ENCODE measurements at regions not wholly inside any gene's neighbourhood (a gene's known extent, or its start where the extent isn't known, plus 50 kb on each side); places are given as distances from the start of the nearest gene placed in this dataset.

DNA sequence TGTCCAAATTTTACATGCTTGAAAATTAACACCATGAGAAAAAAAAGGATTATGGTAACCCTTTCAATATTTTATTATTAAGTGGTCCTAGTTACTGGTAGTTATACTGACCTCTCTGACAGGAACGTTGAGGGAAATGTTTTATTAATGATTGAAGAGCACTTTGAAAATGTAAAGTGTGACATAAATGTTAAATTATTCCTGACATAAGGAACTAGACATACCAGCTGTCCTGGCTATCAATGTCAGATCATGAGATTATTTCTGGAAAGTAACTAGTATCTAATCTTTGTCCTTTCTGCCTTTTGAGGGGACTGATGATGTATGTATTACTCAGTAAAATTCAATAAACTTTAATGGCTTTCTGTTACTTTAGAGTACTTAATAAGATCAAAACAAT lies 1538.5 kb upstream of the CDH6 start:
- Mint-ChIP-seq H3K27me3 (no peaks in the 10 kb centered on the region), H3K4me3 (no peak overlapping the region), H3K27ac (no peak overlapping the region), H3K9me3 (peaks cover 17% of the 10 kb centered on the region), H3K36me3 (ENCODE audit: low read depth) (no peaks in the 10 kb centered on the region), H3K4me1 (ENCODE audit: low read depth) (no peaks in the 10 kb centered on the region)
- DNase-seq (no peak), ATAC-seq (no peak)
- ChIA-PET CTCF (no interaction called here), POLR2A (no interaction called here)
- TF ChIP-seq, protein P1, sequence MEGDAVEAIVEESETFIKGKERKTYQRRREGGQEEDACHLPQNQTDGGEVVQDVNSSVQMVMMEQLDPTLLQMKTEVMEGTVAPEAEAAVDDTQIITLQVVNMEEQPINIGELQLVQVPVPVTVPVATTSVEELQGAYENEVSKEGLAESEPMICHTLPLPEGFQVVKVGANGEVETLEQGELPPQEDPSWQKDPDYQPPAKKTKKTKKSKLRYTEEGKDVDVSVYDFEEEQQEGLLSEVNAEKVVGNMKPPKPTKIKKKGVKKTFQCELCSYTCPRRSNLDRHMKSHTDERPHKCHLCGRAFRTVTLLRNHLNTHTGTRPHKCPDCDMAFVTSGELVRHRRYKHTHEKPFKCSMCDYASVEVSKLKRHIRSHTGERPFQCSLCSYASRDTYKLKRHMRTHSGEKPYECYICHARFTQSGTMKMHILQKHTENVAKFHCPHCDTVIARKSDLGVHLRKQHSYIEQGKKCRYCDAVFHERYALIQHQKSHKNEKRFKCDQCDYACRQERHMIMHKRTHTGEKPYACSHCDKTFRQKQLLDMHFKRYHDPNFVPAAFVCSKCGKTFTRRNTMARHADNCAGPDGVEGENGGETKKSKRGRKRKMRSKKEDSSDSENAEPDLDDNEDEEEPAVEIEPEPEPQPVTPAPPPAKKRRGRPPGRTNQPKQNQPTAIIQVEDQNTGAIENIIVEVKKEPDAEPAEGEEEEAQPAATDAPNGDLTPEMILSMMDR (IDR thresholded peaks at IDR 0.05): no peak
- intact Hi-C loops (cut with micrococcal nuclease): no loop called here

DNA sequence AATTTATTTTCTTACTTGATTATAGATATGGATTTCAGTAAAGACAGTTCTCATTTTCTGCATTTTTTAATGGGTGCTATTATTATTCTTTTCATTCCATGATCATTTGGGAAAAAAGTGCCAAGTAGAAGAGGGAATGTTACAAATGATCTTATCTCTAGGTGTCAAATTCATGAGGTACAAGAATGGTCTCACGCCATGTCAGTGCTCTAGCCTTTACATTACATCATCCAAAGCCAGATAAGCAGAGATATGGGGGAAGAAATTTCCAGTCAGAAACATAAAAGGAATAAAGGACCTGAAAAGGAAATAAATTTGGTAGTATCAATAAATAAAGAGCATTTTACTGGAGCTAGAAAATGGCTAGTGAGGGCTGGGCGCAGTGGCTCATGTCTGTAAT lies 1544.2 kb upstream of the CDH6 start:
- Mint-ChIP-seq H3K27me3 (no peaks in the 10 kb centered on the region), H3K4me1 (ENCODE audit: low read depth) (no peaks in the 10 kb centered on the region), H3K4me3 (no peak overlapping the region), H3K9me3 (peaks cover 16% of the 10 kb centered on the region), H3K36me3 (ENCODE audit: low read depth) (no peaks in the 10 kb centered on the region), H3K27ac (no peak overlapping the region)
- DNase-seq (no peak), ATAC-seq (no peak)
- CTCF ChIA-PET: no interaction called here
- TF ChIP-seq, protein P1 (IDR thresholded peaks at IDR 0.05): no peak
- POLR2A ChIA-PET: no interaction called here
- intact Hi-C loops (cut with micrococcal nuclease): no loop called here

- H3K36me3 Mint-ChIP-seq (ENCODE audit: low read depth): no peaks in the 10 kb centered on the region
- DNase-seq (no peak), ATAC-seq (no peak)
- TF ChIP-seq, protein P1 (IDR thresholded peaks at IDR 0.05): no peak
- no peaks in the 10 kb centered on the region for H3K27me3 Mint-ChIP-seq
- H3K4me1 Mint-ChIP-seq (ENCODE audit: low read depth): no peaks in the 10 kb centered on the region
- H3K4me3 Mint-ChIP-seq: no peak overlapping the region
- peaks cover 21% of the 10 kb centered on the region for H3K9me3 Mint-ChIP-seq
- no peak overlapping the region for H3K27ac Mint-ChIP-seq
- ChIA-PET CTCF (no interaction called here), POLR2A (no interaction called here)
- intact Hi-C loops (cut with micrococcal nuclease): no loop called here
These were observed 1550.9 kb upstream of the CDH6 start for GRCh38 chr5:29642601-29643000.

DNA sequence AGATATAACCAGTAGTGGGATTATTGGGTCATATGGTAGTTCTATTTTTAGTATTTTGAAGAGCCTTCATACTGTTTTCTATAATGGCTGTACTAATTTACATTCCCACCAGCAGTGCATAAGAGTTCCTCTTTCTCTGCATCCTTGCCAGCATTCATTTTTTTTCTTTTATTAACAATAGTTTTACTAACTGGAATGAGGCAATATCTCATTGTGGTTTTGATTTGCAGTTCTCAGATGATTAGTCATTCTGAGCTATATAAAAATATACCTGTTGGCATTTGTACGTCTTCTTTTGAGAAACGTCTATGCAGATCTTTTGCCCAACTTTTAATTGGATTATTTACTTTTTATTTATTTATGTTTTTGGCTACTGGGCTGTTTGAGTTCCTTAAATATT lies 1579.3 kb upstream of the CDH6 start:
- DNase-seq (no peak), ATAC-seq (no peak)
- H3K9me3 Mint-ChIP-seq: peaks cover 20% of the 10 kb centered on the region
- no peak overlapping the region for H3K27ac Mint-ChIP-seq
- intact Hi-C loops (cut with micrococcal nuclease): no loop called here
- H3K27me3 Mint-ChIP-seq: no peaks in the 10 kb centered on the region
- TF ChIP-seq, protein P1 (IDR thresholded peaks at IDR 0.05): no peak
- H3K4me1 Mint-ChIP-seq (ENCODE audit: low read depth): no peaks in the 10 kb centered on the region
- H3K36me3 Mint-ChIP-seq (ENCODE audit: low read depth): no peaks in the 10 kb centered on the region
- ChIA-PET POLR2A (no interaction called here), CTCF (no interaction called here)
- no peak overlapping the region for H3K4me3 Mint-ChIP-seq

GRCh38 chr5:29588236-29588635 lies 1605.2 kb upstream of the CDH6 start:
- H3K4me1 Mint-ChIP-seq (ENCODE audit: low read depth): no peaks in the 10 kb centered on the region
- TF ChIP-seq, protein P1 (IDR thresholded peaks at IDR 0.05): no peak
- peaks cover 16% of the 10 kb centered on the region for H3K9me3 Mint-ChIP-seq
- ATAC-seq (no peak), DNase-seq (no peak)
- ChIA-PET CTCF (no interaction called here), POLR2A (no interaction called here)
- H3K36me3 Mint-ChIP-seq (ENCODE audit: low read depth): no peaks in the 10 kb centered on the region
- intact Hi-C loops (cut with micrococcal nuclease): no loop called here
- H3K4me3 Mint-ChIP-seq: no peak overlapping the region
- H3K27ac Mint-ChIP-seq: no peak overlapping the region
- no peaks in the 10 kb centered on the region for H3K27me3 Mint-ChIP-seq
